Activated CD8-positive, alpha-beta memory T cell treated with anti-CD3 and anti-CD28 coated beads for 24 hours (primary cell): ENCODE measurements at regions not wholly inside any gene's neighbourhood (a gene's known extent, or its start where the extent isn't known, plus 50 kb on each side); places are given as distances from the start of the nearest gene placed in this dataset.
"Not testable (repeated sequence)": the region's sequence is repeated elsewhere in the genome, so short reads cannot be mapped to it uniquely, and the experiment has no call there.

Experiments used
- DNase-seq: peaks from one replicate; pipeline ENCODE4 v3.0.0-alpha.2; 2020

DNA sequence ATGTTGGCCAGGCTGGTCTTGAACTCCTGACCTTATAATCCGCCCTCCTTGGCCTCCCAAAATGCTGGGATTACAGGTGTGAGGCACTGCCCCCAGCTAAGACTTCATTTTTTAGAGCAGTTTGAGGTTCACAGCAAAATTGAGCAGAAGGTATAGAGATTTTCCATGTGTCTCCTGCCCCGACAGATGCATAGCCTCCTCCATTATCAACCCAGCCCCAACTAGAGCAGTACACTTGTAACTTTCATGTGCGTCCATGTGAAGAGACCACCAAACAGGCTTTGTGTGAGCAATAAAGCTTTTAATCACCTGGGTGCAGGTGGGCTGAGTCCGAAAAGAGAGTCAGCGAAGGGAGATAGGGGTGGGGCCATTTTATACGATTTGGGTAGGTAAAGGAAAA lies 179.1 kb downstream of the CD83 start:
- not testable (repeated sequence) for DNase-seq

DNA sequence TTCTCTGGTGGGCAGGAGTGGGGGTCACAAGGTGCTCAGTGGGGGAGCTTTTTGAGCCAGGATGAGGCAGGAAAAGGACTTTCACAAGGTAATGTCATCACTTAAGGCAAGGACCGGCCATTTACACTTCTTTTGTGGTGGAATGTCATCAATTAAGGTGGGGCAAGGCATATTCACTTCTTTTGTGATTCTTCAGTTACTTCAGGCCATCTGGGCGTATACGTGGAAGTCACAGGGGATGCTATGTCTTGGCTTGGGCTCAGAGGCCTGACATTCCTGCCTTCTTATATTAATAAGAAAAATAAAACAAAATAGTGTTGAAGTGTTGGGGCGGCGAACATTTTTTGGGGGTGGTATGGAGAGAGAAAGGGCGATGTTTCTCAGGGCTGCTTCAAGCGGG lies 179.5 kb downstream of the CD83 start:
- DNase-seq = not testable (repeated sequence)

GRCh38 chr6:14300189-14300588 lies 182.6 kb downstream of the CD83 start:
- DNase-seq = not testable (repeated sequence)

DNA sequence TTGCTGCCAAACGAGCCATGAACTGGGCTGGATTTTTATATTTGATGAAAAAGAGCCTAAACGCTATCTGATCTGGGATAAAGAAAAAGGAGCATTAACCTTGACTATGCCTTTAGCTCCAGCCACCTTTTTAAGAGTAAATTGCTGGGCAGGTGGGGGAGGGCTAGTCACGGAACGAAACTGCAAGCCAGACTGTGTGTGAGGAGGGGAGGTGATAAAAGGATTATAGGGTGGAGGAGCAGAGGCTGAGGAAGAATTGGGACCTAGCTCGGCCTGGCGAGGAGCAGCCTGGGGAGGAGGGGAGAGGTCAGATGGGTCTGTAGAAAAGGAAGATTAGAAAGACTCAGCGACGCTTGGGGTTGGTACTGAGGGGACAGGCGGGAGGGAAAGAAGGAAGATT lies 183.1 kb downstream of the CD83 start:
- DNase-seq = not testable (repeated sequence)

GRCh38 chr6:14301477-14301876 lies 183.9 kb downstream of the CD83 start:
- not testable (repeated sequence) for DNase-seq

- DNase-seq = no peak
Observed at GRCh38 chr6:14305131-14305530, 187.6 kb downstream of the CD83 start.

DNA sequence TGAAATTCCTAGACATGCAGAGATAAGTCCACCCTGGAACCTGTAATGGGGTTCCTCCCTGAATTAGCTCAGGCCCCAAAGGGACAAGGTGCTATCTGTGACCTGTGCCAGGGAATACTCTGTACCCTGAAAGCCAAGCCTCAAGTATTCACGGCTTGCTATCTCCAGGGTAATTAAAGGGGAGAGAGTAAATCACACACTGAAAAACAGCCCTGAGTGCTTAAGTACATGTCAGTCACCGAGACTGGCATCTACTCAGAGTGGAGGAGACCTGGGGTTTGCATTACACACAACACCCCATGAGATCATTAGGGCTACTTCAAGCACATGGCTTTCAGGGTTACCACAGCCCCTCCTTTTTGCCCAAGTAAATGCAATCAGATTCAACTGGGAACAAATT lies 188.1 kb downstream of the CD83 start:
- DNase-seq = no peak

DNA sequence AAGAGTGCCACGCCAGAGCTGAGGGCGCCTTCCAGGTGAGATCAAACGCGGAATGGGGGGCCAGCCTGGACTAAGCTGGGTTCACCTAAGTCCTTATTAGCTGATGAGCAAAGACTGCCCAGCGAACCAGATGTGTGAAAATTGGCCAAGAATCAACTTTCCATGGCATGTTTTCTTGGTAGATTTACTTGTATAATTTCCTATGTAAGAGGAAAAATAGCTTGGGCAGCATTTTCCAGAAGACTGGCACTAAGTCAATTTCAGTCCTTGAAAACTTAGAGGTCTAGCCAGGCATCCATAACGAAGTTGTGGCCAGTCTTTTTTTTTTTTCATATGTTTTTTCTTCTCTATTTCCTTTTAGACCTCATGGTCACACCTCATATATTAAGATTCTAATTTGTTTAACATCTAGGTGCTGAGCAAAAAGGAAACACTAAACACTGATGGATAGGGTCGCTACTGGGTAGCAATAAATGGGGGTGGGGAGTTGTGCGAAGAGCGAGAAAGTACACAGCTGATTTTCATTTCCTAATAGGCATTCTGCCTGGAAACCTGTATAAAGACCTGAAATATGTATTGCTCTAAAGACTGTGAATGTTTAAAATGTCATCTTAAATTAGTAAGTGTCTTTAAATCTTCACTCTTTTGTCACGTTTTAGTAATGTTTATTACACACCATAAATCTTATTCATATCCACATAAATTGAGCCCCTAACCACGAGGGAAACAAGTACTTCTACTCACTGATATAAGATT lies 188.8 kb downstream of the CD83 start:
- DNase-seq = no peak

DNA sequence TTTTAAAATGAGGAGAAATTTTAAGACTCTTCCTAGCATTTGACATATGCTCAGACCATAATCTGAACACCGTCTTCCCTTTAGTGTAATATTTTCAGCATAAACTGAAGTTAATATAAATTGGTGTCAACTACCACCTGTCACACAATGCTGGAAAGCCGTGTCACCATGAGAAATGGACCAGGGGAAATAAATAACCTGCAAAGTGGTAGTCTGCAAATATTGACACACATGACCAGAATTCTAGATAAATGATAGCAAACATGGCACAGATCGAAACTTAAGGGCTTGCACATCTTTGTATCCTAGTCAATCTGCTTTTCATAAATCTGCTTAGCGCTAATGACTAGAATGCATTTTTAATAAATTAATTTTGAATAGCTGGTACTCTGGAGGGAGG lies 191.9 kb downstream of the CD83 start:
- no peak for DNase-seq

- DNase-seq = no peak
Observed at GRCh38 chr6:14309951-14310445, 192.4 kb downstream of the CD83 start.

DNA sequence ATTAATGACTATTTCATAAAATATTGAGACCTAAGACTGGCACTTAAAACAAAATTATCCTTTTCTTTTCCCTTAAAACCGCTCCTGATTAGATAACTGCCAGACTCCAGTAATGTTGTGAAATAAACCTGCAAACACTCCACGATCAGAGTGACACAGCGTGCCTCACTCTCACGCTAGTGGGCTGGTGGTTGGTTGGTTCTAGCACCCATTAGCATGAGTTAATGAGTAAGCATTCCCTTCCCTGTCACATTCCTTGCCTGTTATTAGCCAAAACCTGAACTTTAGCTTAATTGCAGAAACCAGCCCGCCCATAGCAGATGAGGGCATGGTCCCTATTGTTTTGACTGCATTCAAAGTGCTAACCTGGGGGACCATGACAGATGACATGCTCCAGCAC lies 193.4 kb downstream of the CD83 start:
- DNase-seq = no peak

DNA sequence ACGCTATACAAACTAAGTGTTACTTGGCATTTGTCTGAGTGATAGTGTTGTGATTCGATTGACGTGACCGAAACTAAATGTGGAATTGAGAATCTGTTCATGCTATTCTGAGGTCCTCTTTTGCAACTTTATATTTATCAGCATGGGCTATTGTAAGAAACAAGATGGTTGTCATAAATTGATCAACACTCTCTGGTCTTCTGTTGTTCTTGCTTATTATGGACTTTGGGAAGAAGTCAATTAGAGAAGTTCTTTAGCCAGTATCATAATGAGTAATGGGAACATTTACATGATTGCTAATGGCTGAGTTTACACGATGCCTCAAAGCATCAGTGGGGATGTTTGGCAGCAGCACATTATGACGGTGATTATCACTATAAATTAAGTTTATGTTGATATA lies 195.0 kb downstream of the CD83 start:
- DNase-seq = no peak

DNA sequence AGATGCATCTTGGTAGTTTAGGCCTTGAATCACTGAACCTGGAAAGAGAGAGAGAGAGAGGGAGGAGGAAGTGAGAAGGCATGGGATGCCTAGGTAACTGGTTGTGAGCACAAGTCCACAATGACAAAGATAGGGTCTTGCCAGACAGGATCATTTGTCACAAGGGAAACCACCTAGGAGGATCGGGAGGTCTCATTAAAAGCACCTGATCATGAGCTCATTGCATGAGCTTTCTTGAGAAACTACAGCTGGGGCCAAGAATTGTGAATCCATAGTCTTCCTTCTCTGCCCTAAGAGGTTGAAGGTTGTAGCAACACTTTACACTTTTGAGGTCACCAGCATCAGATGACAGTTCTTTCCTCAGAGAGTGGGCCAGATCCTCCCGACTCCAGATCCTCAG lies 195.7 kb downstream of the CD83 start:
- DNase-seq = no peak

- no peak for DNase-seq
Observed at GRCh38 chr6:14315353-14315752, 197.8 kb downstream of the CD83 start.

DNA sequence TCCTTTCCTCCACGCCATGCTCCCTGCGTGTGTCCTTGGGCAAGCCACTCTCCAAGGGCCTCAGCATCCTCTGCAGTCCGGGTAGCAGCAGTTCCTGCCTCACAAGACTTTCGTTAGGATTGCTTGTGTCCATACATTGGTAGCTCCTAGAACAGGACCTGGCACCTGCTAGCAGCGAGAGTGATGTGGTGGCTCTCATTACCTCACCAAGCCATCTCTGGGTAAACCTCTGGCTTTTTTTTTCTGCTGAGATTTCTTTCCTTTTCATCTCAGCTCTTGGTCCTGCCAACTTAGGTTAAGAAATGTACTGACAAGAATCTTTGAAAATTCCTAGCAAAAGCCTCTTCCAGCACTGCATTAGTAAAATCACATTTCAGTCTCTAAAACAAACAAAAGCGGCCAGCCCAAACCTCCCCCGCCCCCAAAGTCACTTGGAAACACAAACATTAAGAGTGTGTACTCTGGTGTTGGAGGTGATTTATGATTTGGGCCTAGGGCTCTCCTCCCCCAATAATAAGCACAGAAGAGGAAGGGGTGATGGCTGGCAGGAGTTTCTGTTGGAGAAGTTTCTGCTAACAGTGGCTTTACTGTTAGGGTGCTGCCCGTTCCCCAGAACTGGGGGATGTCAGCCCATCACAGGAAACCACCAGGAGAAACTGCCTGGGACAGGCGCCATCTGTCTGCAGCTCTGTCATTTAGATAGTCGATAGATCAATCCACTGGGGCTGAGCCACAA lies 199.2 kb downstream of the CD83 start:
- DNase-seq = no peak

DNA sequence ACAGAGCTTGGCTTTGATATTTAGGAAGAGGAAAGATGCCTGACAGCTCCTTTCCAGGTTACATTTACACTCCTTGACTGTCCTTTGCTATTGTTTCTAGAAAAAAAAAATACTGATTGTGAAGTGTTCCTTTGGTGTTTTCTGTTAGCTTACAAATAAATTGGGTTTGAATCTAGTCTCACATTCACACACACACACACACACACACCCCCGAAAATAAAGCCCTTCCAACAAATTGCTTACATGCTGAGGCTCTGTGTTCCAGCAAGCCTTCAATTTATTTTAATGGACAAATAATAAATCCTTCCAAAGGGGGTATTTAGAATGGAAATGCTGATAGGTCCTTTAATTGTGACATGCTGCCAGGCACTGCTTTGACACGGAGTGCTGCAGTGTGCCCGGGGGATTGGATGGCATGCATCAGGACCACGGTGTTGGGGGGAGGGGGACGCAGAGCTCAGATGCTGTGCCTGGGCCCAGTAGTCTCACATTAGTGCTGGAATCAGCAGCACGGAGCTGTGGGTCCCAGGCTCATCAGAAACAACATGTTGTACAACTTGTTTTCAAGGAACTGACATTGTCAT lies 199.9 kb downstream of the CD83 start:
- no peak for DNase-seq

- no peak for DNase-seq
Observed at GRCh38 chr6:14320332-14320731, 202.8 kb downstream of the CD83 start.

DNA sequence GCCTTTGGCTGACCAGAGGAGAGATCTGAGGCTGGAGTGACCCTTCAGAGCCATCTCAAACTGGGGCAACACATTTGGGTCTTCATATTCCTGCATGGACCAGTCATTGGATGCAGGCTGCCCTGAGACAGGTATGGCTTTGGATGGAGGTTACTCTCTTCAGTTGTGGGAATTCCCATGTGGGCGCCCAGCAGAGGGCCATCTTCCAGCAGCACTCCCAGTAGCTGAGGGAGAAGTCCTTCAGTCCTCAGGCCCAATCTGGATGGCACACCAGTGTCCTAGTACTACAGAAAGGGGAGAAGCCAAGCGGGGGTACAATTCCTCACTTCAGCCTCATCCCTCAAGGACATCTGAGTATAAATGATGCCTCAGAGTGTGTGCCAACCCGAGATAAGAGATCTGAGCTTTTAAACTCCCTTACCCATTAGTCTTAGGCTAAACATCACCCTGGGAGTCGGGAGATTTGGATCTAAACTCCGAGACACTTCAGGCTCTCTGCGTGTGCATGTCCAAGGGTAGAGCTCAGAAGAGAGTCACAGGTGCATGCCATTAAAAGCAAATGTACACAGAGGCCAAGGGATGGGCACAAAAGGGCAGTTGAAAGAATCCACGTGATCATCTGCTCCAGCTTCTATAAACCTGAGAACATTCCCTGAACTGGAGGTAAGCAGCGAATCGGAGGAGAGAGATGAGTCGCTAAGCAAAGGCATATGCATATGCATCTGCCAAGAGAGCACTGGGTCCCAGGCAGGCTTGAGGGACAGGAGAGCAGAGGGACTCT lies 204.6 kb downstream of the CD83 start:
- DNase-seq = no peak

- DNase-seq = no peak
Observed at GRCh38 chr6:14322841-14323240, 205.3 kb downstream of the CD83 start.

- no peak for DNase-seq
Observed at GRCh38 chr6:14326774-14327173, 209.2 kb downstream of the CD83 start.

- no peak for DNase-seq
Observed at GRCh38 chr6:14328163-14328562, 210.6 kb downstream of the CD83 start.

DNA sequence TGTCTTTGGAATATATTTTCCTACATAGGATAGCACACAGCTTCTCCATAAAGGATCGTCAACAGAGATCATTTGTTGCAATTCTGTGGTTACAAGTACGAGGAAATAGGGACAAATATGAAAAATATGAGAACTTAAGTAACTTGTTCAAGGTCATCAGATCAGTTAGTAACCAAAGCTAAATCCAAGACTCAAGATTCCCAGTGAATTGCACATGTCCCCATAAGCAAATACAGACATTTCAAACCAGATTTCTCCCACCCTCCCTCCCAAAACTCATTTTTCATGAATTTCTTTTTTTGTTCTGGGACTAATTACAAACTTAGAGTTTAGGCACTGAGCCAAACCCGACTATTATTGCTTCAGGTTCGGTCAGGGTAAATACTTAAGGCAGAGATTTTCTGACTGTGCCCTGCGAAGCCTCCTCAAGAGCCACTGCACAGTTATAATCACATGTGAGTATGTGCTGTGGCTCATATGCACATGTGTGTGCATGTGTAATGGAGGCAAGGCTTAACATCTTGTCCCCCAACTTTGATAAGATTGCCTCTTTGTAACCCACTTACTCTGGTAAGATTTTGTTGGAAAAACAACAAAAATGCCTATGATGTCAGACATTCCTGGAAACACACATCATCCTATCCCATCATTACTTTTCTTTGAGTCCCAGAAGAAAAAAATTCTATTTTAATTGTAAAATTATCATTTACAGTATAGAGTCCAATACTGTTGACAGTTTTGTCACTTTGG lies 216.2 kb downstream of the CD83 start:
- DNase-seq = no peak
